RWPE1 (cell line): ENCODE measurements at regions not wholly inside any gene's neighbourhood (a gene's known extent, or its start where the extent isn't known, plus 50 kb on each side); places are given as distances from the start of the nearest gene placed in this dataset.

Experiments used
- CTCF ChIA-PET: fragments of 350-600 bp; sonication (Branson Sonifier 250); formaldehyde crosslinking; extraction: SDS; loops from one replicate; lab custom pipeline; 2021; lab: Yijun Ruan, JAX
- POLR2A ChIA-PET: fragments of 400-600 bp; formaldehyde crosslinking; extraction: SDS; loops from one replicate; lab custom pipeline; 2020; ENCODE audit warnings: antibody characterized with exemption; ENCODE audit not compliant: low non-redundant PET; lab: Yijun Ruan, JAX
- DNase-seq: peaks from one replicate; pipeline ENCODE4 v3.0.0; 2012; ENCODE audit warnings: low spot score
- H3K27ac ChIP-seq: fragments of 450-650 bp; 2 replicates; pipeline ENCODE4 v1.5.1; 2017
- CTCF ChIP-seq: fragments of 450-650 bp; conservative IDR thresholded peaks from 2 replicates; pipeline ENCODE4 v1.5.1; 2017; ENCODE audit warnings: low read depth, mild to moderate bottlenecking

- H3K27ac ChIP-seq: peak overlapping the region; percentile 26
- TF ChIP-seq CTCF: no peak
- CTCF ChIA-PET: interaction anchor here (0.6 to 1.0 kb wide), 2 partner anchors 15 to 52 kb away, joined by 3 read pairs; no protein-coding TSS in a partner anchor
- POLR2A ChIA-PET: no interaction called here
- no peak for DNase-seq
Measured at GRCh38 chr20:39850246-39850645, 838.8 kb downstream of the MAFB start.

- POLR2A ChIA-PET: interaction anchor here (0.7 kb wide), 1 partner anchor 102 kb away, joined by 3 read pairs; no protein-coding TSS in a partner anchor
- DNase-seq: peak; percentile 73
- H3K27ac ChIP-seq: peak overlapping the region; percentile 26
- no peak for TF ChIP-seq CTCF
- CTCF ChIA-PET: interaction anchor here (0.8 to 1.0 kb wide), 3 partner anchors 16 to 920 kb away, joined by 3 read pairs; no protein-coding TSS in a partner anchor
Measured at GRCh38 chr20:39849664-39850063, 839.4 kb downstream of the MAFB start.

- ChIA-PET CTCF (interaction anchor here (0.8 kb wide), 2 partner anchors 799 to 920 kb away, joined by 3 read pairs; no protein-coding TSS in a partner anchor), POLR2A (interaction anchor here (0.7 kb wide), 1 partner anchor 103 kb away, joined by 3 read pairs; no protein-coding TSS in a partner anchor)
- TF ChIP-seq CTCF: no peak
- DNase-seq: no peak
- H3K27ac ChIP-seq: peak overlapping the region; percentile 26
Measured at GRCh38 chr20:39849171-39849570, 839.9 kb downstream of the MAFB start.

GRCh38 chr20:39839399-39840119, 849.5 kb downstream of the MAFB start:
- POLR2A ChIA-PET: no interaction called here
- CTCF ChIA-PET: interaction anchor here (0.6 kb wide), 2 partner anchors 61 to 1847 kb away, joined by 3 to 4 read pairs; no protein-coding TSS in a partner anchor
- TF ChIP-seq CTCF: no peak
- no peak for DNase-seq
- no peak overlapping the region for H3K27ac ChIP-seq

GRCh38 chr20:39837561-39837960, 851.5 kb downstream of the MAFB start:
- DNase-seq: no peak
- CTCF ChIA-PET: interaction anchor here (0.6 kb wide), 1 partner anchor 19 kb away, joined by 3 read pairs; no protein-coding TSS in a partner anchor
- no peak for TF ChIP-seq CTCF
- H3K27ac ChIP-seq: no peak overlapping the region
- POLR2A ChIA-PET: no interaction called here

GRCh38 chr20:39835130-39835842, 853.8 kb downstream of the MAFB start:
- CTCF ChIA-PET: interaction anchor here (0.7 kb wide), 1 partner anchor 20 kb away, joined by 3 read pairs; no protein-coding TSS in a partner anchor
- no peak for DNase-seq
- H3K27ac ChIP-seq: no peak overlapping the region
- no peak for TF ChIP-seq CTCF
- POLR2A ChIA-PET: no interaction called here
